Lower leg skin (tissue), 3 donors: ENCODE measurements at regions not wholly inside any gene's neighbourhood (a gene's known extent, or its start where the extent isn't known, plus 50 kb on each side); places are given as distances from the start of the nearest gene placed in this dataset.

Experiments used
- CTCF ChIP-seq, 3 donors: fragments of 450-650 bp; IDR thresholded peaks; one replicate each; pipeline ENCODE4 v1.5.1; 2016; ENCODE audit warnings: antibody characterized with exemption in 3 of 3, mild to moderate bottlenecking in 3 of 3, moderate library complexity in 2 of 3
- POLR2A ChIP-seq, 2 donors: fragments of 450-650 bp; IDR thresholded peaks; one replicate each; pipeline ENCODE4 v1.6.1; 2016 to 2017; ENCODE audit warnings: antibody characterized with exemption in 2 of 2, mild to moderate bottlenecking in 1 of 2, moderate library complexity in 1 of 2

DNA sequence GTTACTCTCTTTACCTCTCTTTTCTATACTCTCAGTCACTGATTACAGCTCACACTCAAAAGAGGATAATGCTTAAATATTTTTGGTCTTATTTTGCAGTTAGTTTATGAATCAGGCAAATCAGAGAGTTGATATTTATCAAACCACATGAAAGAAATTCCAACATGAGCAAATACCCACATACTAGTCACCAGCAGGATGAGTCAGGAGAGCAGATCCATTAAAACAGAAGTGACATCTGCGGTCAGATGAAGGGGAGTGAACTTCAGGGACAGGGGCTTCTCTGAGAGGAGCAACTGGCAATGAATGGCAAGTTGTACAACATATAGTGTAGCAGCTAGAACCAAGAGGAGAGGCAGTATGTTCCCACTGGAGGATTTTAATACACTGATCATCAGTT, 258.7 kb downstream of the SYT10 start:
- TF ChIP-seq CTCF (IDR thresholded peaks at IDR 0.05) (no peak), POLR2A (IDR thresholded peaks at IDR 0.05) (no peak)
